GM12878 (cell line): ENCODE measurements at regions not wholly inside any gene's neighbourhood (a gene's known extent, or its start where the extent isn't known, plus 50 kb on each side); places are given as distances from the start of the nearest gene placed in this dataset.

ENCODE experiments used
- BCL11A ChIP-seq: IDR thresholded peaks from 2 replicates; pipeline ENCODE4 v1.6.1; 2011; ENCODE audit warnings: low read depth, low read length
- CEBPZ ChIP-seq: fragments of 150-350 bp; IDR thresholded peaks from 2 replicates; pipeline ENCODE4 v1.6.1; 2016; ENCODE audit warnings: low read depth, low read length
- CHD2 ChIP-seq: IDR thresholded peaks from 2 replicates; pipeline ENCODE4 v1.6.1; 2011; ENCODE audit warnings: low read depth, low read length, improper control_type of control experiment, borderline replicate concordance
- ETV6 ChIP-seq, 2 experiments: fragments of 450-650 bp in 1 of 2; IDR thresholded peaks in 1 of 2; conservative IDR thresholded peaks in 1 of 2; 2 replicates each; pipeline ENCODE4 v1.6.1; 2014; ENCODE audit warnings: antibody characterized with exemption in 1 of 2, borderline replicate concordance in 1 of 2, low read depth in 1 of 2, mild to moderate bottlenecking in 1 of 2, moderate library complexity in 1 of 2
- HSF1 ChIP-seq: fragments of 150-350 bp; IDR thresholded peaks from 2 replicates; pipeline ENCODE4 v1.6.1; 2014; ENCODE audit warnings: mild to moderate bottlenecking, low read depth, low read length
- NFYB ChIP-seq: IDR thresholded peaks from 2 replicates; pipeline ENCODE4 v1.6.1; 2011; ENCODE audit warnings: low read depth, mild to moderate bottlenecking, low read length, improper control_type of control experiment, moderate library complexity; ENCODE audit not compliant: insufficient read depth
- POLR2A ChIP-seq: IDR thresholded peaks from 2 replicates; pipeline ENCODE4 v1.6.1; 2011; ENCODE audit warnings: low read depth, mild to moderate bottlenecking, low read length
- POU2F2 ChIP-seq: IDR thresholded peaks from 3 replicates; pipeline ENCODE4 v1.6.1; 2011; ENCODE audit warnings: low read depth, mild to moderate bottlenecking, low read length, borderline replicate concordance
- RUNX3 ChIP-seq: IDR thresholded peaks from 2 replicates; pipeline ENCODE4 v1.6.1; 2012; ENCODE audit warnings: low read length, inconsistent platforms
- SMC3 ChIP-seq: IDR thresholded peaks from 2 replicates; pipeline ENCODE4 v1.6.1; 2011; ENCODE audit warnings: low read length, improper control_type of control experiment, borderline replicate concordance
- SP1 ChIP-seq: IDR thresholded peaks from one replicate; pipeline ENCODE4 v1.6.1; 2011; ENCODE audit warnings: low read depth, low read length
- SREBF2 ChIP-seq: IDR thresholded peaks from 2 replicates; pipeline ENCODE4 v1.6.1; 2012; ENCODE audit warnings: mild to moderate bottlenecking, low read length
- USF1 ChIP-seq: IDR thresholded peaks from 2 replicates; pipeline ENCODE4 v1.6.1; 2011; ENCODE audit warnings: borderline replicate concordance, low read depth, mild to moderate bottlenecking, moderate library complexity, mixed read lengths, low read length; ENCODE audit not compliant: insufficient read depth; ENCODE audit errors: extremely low read length
- USF2 ChIP-seq: IDR thresholded peaks from 2 replicates; pipeline ENCODE4 v1.6.1; 2011; ENCODE audit warnings: low read depth, low read length, improper control_type of control experiment, borderline replicate concordance
- ZBTB11 ChIP-seq: fragments of 450-650 bp; formaldehyde crosslinking; IDR thresholded peaks from 2 replicates; pipeline ENCODE4 v1.5.0; 2022; ENCODE audit warnings: mild to moderate bottlenecking, missing genetic modification characterization
- ZNF687 ChIP-seq: fragments of 450-650 bp; IDR thresholded peaks from 2 replicates; pipeline ENCODE4 v1.6.1; 2017; ENCODE audit warnings: mild to moderate bottlenecking, moderate library complexity

- no peak for TF ChIP-seq ZNF687
- peak; percentile 56 for TF ChIP-seq CEBPZ
- peak; percentile 64; the same call in 2 of the 3 replicates for TF ChIP-seq POU2F2
- TF ChIP-seq POLR2A: peak; percentile 92
- TF ChIP-seq BCL11A: no peak
- TF ChIP-seq NFYB: no peak
- TF ChIP-seq ETV6 (conservative IDR thresholded peaks at IDR 0.05 in 1 of 2, IDR thresholded peaks at IDR 0.05 in 1 of 2; ENCODE audit: borderline replicate concordance in 1 of 2, low read depth in 1 of 2): no peak
- peak; percentile 4; the same call in 1 of the 2 replicates for TF ChIP-seq SMC3
- TF ChIP-seq SP1: peak; percentile 96
- no peak for TF ChIP-seq RUNX3
- TF ChIP-seq HSF1: no peak
- TF ChIP-seq SREBF2: no peak
- no peak for TF ChIP-seq USF2
- TF ChIP-seq ZBTB11 (CRISPR knock-in tag): no peak
- TF ChIP-seq USF1: no peak
- no peak; the same call in 1 of the 2 replicates for TF ChIP-seq CHD2
Observed at GRCh38 chr2:64750817-64751285, 97.1 kb upstream of the SERTAD2 start (continued).
